ENCODE measurements at regions not wholly inside any gene's neighbourhood (a gene's known extent, or its start where the extent isn't known, plus 50 kb on each side); places are given as distances from the start of the nearest gene placed in this dataset.

DNA sequence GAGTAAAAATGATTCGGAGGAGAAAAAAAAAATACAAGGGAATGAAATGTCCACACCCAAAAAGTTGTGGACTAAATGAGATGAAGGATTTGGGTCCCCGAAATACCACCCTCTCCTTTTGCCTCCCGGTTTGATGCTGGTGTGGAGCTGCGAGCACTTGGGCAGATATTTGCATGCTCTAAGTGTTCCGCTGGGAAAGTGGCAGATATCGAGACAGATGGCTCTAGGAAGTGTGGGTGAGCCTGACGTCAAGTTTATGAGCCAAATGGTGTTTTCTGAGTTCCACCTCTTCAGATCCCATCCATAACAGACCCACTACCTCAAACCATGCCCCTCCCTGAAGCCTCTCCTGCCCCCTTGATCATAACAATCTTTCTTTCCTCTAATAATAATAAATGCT lies 228.6 kb downstream of the QDPR start:
- H2AK5ac ChIP-seq (ENCODE audit: low read length): no peak overlapping the region
- no peak overlapping the region for H3K18ac ChIP-seq (ENCODE audit: low read length)
- no peak overlapping the region for H4K12ac ChIP-seq (ENCODE audit: low read depth, low read length)
- no peak overlapping the region for H2BK12ac ChIP-seq (ENCODE audit: low read length)
- no peak overlapping the region for H3K9ac ChIP-seq (ENCODE audit: low read length)
- no peak overlapping the region for H3K27ac ChIP-seq (ENCODE audit: low read depth, low read length)
- no peak overlapping the region for H2BK120ac ChIP-seq (ENCODE audit: insufficient read depth, low read length, poor library complexity)
- no peaks in the 10 kb centered on the region for H3K9me3 ChIP-seq (ENCODE audit: insufficient read depth, low read depth, low read length)
- H3K79me1 ChIP-seq (ENCODE audit: low read length): no peaks in the 10 kb centered on the region
- no peaks in the 10 kb centered on the region for H3K27me3 ChIP-seq (ENCODE audit: insufficient read depth, low read length)
- WGBS (ENCODE audit: extremely low coverage, insufficient coverage, insufficient read length): no CpG with 5 or more reads among the region's 7 CpGs
- no peak overlapping the region for H4K91ac ChIP-seq (ENCODE audit: low read depth, low read length)
- H3K79me2 ChIP-seq (ENCODE audit: control insufficient read depth, insufficient read depth, low read length, poor library complexity): no peaks in the 10 kb centered on the region
- H2AFZ ChIP-seq (ENCODE audit: insufficient read depth, low read length, poor library complexity): no peak overlapping the region
- H3K4me2 ChIP-seq (ENCODE audit: low read length): no peak overlapping the region
- no peak overlapping the region for H3K4me3 ChIP-seq (ENCODE audit: low read depth, low read length)
- H2BK5ac ChIP-seq (ENCODE audit: low read depth, low read length, poor library complexity): no peak overlapping the region
- H3K4ac ChIP-seq (ENCODE audit: low read depth, low read length): no peak overlapping the region
- DNase-seq: no peak
- H3K14ac ChIP-seq (ENCODE audit: low read length): no peak overlapping the region
- H3K36me3 ChIP-seq (ENCODE audit: control insufficient read depth in 1 of 2, insufficient read depth in 2 of 2, low read length in 2 of 2): no peaks in the 10 kb centered on the region
- H4K8ac ChIP-seq (ENCODE audit: low read depth, low read length): no peak overlapping the region
- H3K4me1 ChIP-seq (ENCODE audit: control insufficient read depth in 1 of 2, insufficient read depth in 2 of 2, low read length in 2 of 2): no peaks in the 10 kb centered on the region
- no peak overlapping the region for H3K23ac ChIP-seq (ENCODE audit: low read length)

DNA sequence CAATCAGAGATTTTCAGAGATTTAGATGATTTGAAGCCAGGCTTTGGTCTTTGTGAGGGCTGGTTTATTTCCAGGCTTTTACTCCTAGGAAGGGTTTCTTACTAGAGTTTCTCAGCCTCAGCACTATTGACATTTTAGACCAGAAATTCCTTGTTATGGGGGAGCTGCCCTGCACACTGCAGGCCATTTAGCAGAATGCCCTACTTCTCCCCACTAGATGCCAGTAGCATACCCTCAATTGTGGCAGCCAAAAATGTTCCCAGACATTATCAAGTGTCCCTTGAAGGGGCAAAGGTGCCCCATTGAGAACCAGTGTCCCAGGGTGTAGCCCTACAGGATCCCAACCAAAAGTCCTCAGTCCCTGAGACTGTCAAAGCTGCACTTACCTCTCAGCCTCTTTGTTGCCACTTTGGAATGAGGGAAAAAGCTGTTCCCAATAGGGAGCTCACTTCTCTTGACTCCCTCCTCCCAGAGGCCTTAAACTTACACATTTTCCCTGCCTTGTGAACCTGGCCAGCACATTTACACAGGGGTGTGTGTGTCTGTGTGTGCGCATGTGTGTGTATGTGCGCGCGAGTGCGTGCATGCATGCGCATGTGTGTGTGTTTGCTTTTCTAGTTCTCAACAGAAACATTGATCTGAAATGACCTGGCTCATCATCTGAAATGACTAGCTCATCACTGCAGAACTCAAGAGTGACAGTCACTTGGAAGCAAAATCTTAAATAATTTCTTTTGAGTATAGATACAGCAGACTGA lies 231.4 kb downstream of the QDPR start:
- Histone ChIP-seq H3K14ac (ENCODE audit: low read length) (no peak overlapping the region), H2BK120ac (ENCODE audit: insufficient read depth, low read length, poor library complexity) (no peak overlapping the region), H2AFZ (ENCODE audit: insufficient read depth, low read length, poor library complexity) (no peak overlapping the region), H4K91ac (ENCODE audit: low read depth, low read length) (no peak overlapping the region), H3K4ac (ENCODE audit: low read depth, low read length) (no peak overlapping the region), H3K9ac (ENCODE audit: low read length) (no peak overlapping the region), H3K23ac (ENCODE audit: low read length) (peak overlapping the region; percentile 40), H3K27me3 (ENCODE audit: insufficient read depth, low read length) (no peaks in the 10 kb centered on the region), H3K79me2 (ENCODE audit: control insufficient read depth, insufficient read depth, low read length, poor library complexity) (no peaks in the 10 kb centered on the region), H3K4me1 (ENCODE audit: control insufficient read depth in 1 of 2, insufficient read depth in 2 of 2, low read length in 2 of 2) (no peaks in the 10 kb centered on the region), H3K36me3 (ENCODE audit: control insufficient read depth in 1 of 2, insufficient read depth in 2 of 2, low read length in 2 of 2) (no peaks in the 10 kb centered on the region), H3K27ac (ENCODE audit: low read depth, low read length) (no peak overlapping the region), H2BK5ac (ENCODE audit: low read depth, low read length, poor library complexity) (no peak overlapping the region), H3K79me1 (ENCODE audit: low read length) (no peaks in the 10 kb centered on the region), H3K9me3 (ENCODE audit: insufficient read depth, low read depth, low read length) (no peaks in the 10 kb centered on the region), H4K12ac (ENCODE audit: low read depth, low read length) (no peak overlapping the region), H3K4me3 (ENCODE audit: low read depth, low read length) (no peak overlapping the region), H2AK5ac (ENCODE audit: low read length) (no peak overlapping the region), H3K18ac (ENCODE audit: low read length) (no peak overlapping the region), H3K4me2 (ENCODE audit: low read length) (no peak overlapping the region), H2BK12ac (ENCODE audit: low read length) (no peak overlapping the region), H4K8ac (ENCODE audit: low read depth, low read length) (no peak overlapping the region)
- WGBS (ENCODE audit: extremely low coverage, insufficient coverage, insufficient read length): no CpG with 5 or more reads among the region's 6 CpGs
- DNase-seq: no peak

DNA sequence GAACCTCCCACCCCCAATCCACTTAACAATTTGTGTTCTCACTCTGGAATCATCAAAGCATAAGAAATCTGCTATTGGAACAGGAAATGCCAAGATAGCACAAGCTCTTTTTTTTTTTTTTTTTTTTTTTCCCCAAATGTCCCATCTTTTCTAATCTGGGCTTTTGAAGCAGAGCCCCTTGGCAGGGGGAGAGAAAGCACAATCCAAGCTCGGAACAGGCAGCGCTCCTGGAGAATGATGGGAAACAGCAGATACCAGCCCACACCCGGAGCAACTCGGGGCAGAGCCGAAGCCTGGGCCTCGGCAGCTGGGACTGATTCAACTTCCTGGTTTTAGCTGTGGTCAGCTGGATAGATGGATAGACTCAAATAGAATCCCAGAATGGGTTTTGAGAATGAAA lies 235.1 kb downstream of the QDPR start:
- Histone ChIP-seq H2AFZ (ENCODE audit: insufficient read depth, low read length, poor library complexity) (no peak overlapping the region), H2AK5ac (ENCODE audit: low read length) (no peak overlapping the region), H3K27ac (ENCODE audit: low read depth, low read length) (no peak overlapping the region), H3K4ac (ENCODE audit: low read depth, low read length) (no peak overlapping the region), H3K14ac (ENCODE audit: low read length) (no peak overlapping the region), H3K18ac (ENCODE audit: low read length) (no peak overlapping the region), H3K36me3 (ENCODE audit: control insufficient read depth in 1 of 2, insufficient read depth in 2 of 2, low read length in 2 of 2) (no peaks in the 10 kb centered on the region), H2BK12ac (ENCODE audit: low read length) (no peak overlapping the region), H3K23ac (ENCODE audit: low read length) (no peak overlapping the region), H2BK120ac (ENCODE audit: insufficient read depth, low read length, poor library complexity) (no peak overlapping the region), H4K12ac (ENCODE audit: low read depth, low read length) (no peak overlapping the region), H3K4me3 (ENCODE audit: low read depth, low read length) (no peak overlapping the region), H3K4me1 (ENCODE audit: control insufficient read depth in 1 of 2, insufficient read depth in 2 of 2, low read length in 2 of 2) (no peaks in the 10 kb centered on the region), H3K9me3 (ENCODE audit: insufficient read depth, low read depth, low read length) (no peaks in the 10 kb centered on the region), H3K9ac (ENCODE audit: low read length) (no peak overlapping the region), H4K91ac (ENCODE audit: low read depth, low read length) (no peak overlapping the region), H3K27me3 (ENCODE audit: insufficient read depth, low read length) (no peaks in the 10 kb centered on the region), H3K4me2 (ENCODE audit: low read length) (no peak overlapping the region), H3K79me1 (ENCODE audit: low read length) (no peaks in the 10 kb centered on the region), H3K79me2 (ENCODE audit: control insufficient read depth, insufficient read depth, low read length, poor library complexity) (peaks cover 2% of the 10 kb centered on the region), H4K8ac (ENCODE audit: low read depth, low read length) (no peak overlapping the region), H2BK5ac (ENCODE audit: low read depth, low read length, poor library complexity) (no peak overlapping the region)
- WGBS (ENCODE audit: extremely low coverage, insufficient coverage, insufficient read length): no CpG with 5 or more reads among the region's 6 CpGs
- no peak for DNase-seq

DNA sequence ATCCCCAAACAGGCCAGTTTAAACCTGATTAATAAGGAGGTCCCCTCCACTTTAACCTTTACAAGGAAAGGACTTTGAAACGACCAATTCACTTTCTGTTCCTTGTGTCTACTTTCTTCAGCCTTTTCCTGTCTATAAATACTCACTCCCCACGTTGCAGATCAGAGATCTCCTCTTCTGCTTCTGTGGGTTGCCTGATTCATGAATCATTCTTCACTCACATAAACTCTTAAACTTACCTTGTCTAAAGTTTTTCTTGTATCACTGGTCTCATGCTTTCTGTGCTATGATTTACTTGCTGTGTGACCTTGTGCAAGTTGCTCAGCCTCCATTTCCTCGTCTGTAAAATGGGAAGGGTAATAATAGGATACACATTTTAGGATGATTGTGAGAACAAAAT lies 236.1 kb downstream of the QDPR start:
- Histone ChIP-seq H3K23ac (ENCODE audit: low read length) (no peak overlapping the region), H3K14ac (ENCODE audit: low read length) (no peak overlapping the region), H3K9me3 (ENCODE audit: insufficient read depth, low read depth, low read length) (no peaks in the 10 kb centered on the region), H3K79me1 (ENCODE audit: low read length) (no peaks in the 10 kb centered on the region), H3K36me3 (ENCODE audit: control insufficient read depth in 1 of 2, insufficient read depth in 2 of 2, low read length in 2 of 2) (no peaks in the 10 kb centered on the region), H3K4me3 (ENCODE audit: low read depth, low read length) (no peak overlapping the region), H2BK12ac (ENCODE audit: low read length) (no peak overlapping the region), H4K8ac (ENCODE audit: low read depth, low read length) (no peak overlapping the region), H4K91ac (ENCODE audit: low read depth, low read length) (no peak overlapping the region), H2BK120ac (ENCODE audit: insufficient read depth, low read length, poor library complexity) (no peak overlapping the region), H2AFZ (ENCODE audit: insufficient read depth, low read length, poor library complexity) (no peak overlapping the region), H4K12ac (ENCODE audit: low read depth, low read length) (no peak overlapping the region), H3K27ac (ENCODE audit: low read depth, low read length) (no peak overlapping the region), H3K18ac (ENCODE audit: low read length) (no peak overlapping the region), H3K9ac (ENCODE audit: low read length) (no peak overlapping the region), H3K4me2 (ENCODE audit: low read length) (no peak overlapping the region), H2BK5ac (ENCODE audit: low read depth, low read length, poor library complexity) (no peak overlapping the region), H3K4ac (ENCODE audit: low read depth, low read length) (no peak overlapping the region), H3K4me1 (ENCODE audit: control insufficient read depth in 1 of 2, insufficient read depth in 2 of 2, low read length in 2 of 2) (no peaks in the 10 kb centered on the region), H3K79me2 (ENCODE audit: control insufficient read depth, insufficient read depth, low read length, poor library complexity) (peaks cover 2% of the 10 kb centered on the region), H2AK5ac (ENCODE audit: low read length) (no peak overlapping the region), H3K27me3 (ENCODE audit: insufficient read depth, low read length) (no peaks in the 10 kb centered on the region)
- no peak for DNase-seq
- no CpG with 5 or more reads among the region's 3 CpGs for WGBS (ENCODE audit: extremely low coverage, insufficient coverage, insufficient read length)
